ENCODE measurements at regions not wholly inside any gene's neighbourhood (a gene's known extent, or its start where the extent isn't known, plus 50 kb on each side); places are given as distances from the start of the nearest gene placed in this dataset.
"Not testable (repeated sequence)": the region's sequence is repeated elsewhere in the genome, so short reads cannot be mapped to it uniquely, and the experiment has no call there.

DNA sequence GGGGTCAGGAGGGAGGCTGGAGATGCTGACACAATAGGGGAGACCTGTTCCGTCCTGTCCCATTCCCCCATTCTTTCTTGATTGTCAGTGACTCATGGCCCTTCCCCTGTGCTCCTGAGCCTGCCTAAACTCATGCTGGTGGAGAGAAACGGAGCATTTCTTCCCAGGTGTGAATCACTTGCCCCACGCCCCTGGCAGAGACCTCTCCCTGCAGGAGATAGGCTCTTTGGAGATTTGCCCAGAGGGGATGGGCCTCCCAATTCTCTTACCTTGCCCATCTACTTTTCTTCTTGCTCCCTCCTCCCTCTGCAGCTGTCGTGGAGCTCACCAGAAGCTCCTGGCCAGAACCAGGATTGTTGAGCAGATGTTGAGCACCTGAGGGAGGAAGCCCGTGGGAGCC is 121.9 kb upstream of the OR9Q1 start:
- H3K27ac Mint-ChIP-seq, result no peak overlapping the region
- no peak for DNase-seq
- no peak for ATAC-seq (ENCODE audit: low read depth in 2 of 2)
- no peaks in the 10 kb centered on the region for H3K36me3 Mint-ChIP-seq
- H3K9me3 Mint-ChIP-seq, result peaks cover 0 to 3% (median 0%) of the 10 kb centered on the region in 7 donors
- no peak overlapping the region for H3K4me3 Mint-ChIP-seq
- peaks cover 0 to 11% (median 0%) of the 10 kb centered on the region in 3 donors for H3K4me1 Mint-ChIP-seq
- peaks cover 14 to 50% (median 33%) of the 10 kb centered on the region in 3 donors for H3K27me3 Mint-ChIP-seq

GRCh38 chr11:57903011-57903410 is 120.7 kb upstream of the OR9Q1 start:
- peaks cover 0 to 3% (median 0%) of the 10 kb centered on the region in 7 donors for H3K9me3 Mint-ChIP-seq

DNA sequence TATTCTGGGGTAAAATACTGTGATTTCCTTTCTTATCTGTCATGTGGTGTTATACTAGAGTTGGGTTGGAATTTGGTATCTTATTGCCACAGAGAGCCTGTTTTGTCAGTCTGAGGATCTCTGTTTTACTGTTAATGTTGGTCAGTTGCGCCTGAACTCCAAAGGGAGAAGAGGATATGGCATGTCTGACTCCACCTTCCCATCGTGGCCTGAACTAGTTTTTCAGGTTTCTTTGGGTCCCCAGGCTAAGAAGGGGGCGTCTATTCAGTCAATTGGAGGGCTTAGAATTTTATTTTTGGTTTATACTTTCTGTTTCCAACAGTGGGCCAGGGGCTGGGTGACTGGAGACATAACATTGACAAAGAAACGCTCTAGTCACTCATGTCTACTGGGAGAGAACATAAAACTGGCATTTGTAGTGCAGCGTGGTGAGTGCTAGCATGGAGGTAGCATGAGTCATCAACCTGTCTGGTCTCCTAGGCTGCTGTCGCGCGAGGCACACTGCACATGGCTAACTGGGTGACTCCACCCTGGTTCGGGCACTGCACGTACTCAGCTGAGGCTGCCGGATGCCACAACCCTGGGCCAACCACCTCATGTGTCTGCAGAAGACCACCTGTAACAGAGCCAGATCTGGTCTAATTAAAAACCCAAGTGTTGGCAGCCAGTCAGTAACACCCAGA is 120.1 kb upstream of the OR9Q1 start:
- ATAC-seq (ENCODE audit: low read depth in 2 of 2), result no peak

More at GRCh38 chr11:57903011-57903410, 120.7 kb upstream of the OR9Q1 start:
- ATAC-seq (ENCODE audit: low read depth in 2 of 2), result no peak
- peaks cover 0 to 11% (median 0%) of the 10 kb centered on the region in 3 donors for H3K4me1 Mint-ChIP-seq
- H3K27me3 Mint-ChIP-seq, result peaks cover 6 to 42% (median 25%) of the 10 kb centered on the region in 3 donors
- H3K36me3 Mint-ChIP-seq, result no peaks in the 10 kb centered on the region
- H3K27ac Mint-ChIP-seq, result no peak overlapping the region
- DNase-seq, result no peak
- H3K4me3 Mint-ChIP-seq, result no peak overlapping the region

GRCh38 chr11:57904376-57904775 is 119.3 kb upstream of the OR9Q1 start:
- H3K4me1 Mint-ChIP-seq, result peaks cover 0 to 11% (median 0%) of the 10 kb centered on the region in 3 donors

More for the DNA sequence above, 120.1 kb upstream of the OR9Q1 start:
- H3K4me1 Mint-ChIP-seq, result peaks cover 0 to 11% (median 0%) of the 10 kb centered on the region in 3 donors
- H3K4me3 Mint-ChIP-seq, result no peak overlapping the region
- H3K27me3 Mint-ChIP-seq, result peaks cover 5 to 37% (median 25%) of the 10 kb centered on the region in 3 donors
- peaks cover 0 to 3% (median 0%) of the 10 kb centered on the region in 7 donors for H3K9me3 Mint-ChIP-seq
- no peak for DNase-seq
- H3K36me3 Mint-ChIP-seq, result no peaks in the 10 kb centered on the region
- peak overlapping the region in 1 of 6 donors; percentile 57 for H3K27ac Mint-ChIP-seq

DNA sequence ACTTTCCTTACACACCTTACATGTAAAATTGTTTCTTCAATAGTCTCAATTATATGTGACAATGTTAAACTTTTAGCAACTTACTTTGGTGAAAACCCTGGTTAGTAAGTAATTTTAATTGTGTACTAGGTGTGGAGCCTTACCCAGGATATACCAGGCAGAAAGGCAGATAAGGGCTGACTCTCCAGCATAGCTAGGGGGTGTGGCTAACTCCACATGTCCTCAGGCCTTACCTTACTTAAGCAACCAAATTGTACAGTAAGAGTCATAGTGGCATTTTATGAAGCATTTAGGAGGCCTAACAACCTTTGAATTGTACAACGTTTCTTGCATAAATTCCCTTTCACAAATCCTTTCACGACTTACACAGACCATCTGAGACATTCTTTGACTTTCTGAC is 118.2 kb upstream of the OR9Q1 start:
- H3K4me3 Mint-ChIP-seq, result no peak overlapping the region
- H3K27ac Mint-ChIP-seq, result no peak overlapping the region
- H3K9me3 Mint-ChIP-seq, result peaks cover 0 to 8% (median 0%) of the 10 kb centered on the region in 7 donors
- peaks cover 0 to 31% (median 26%) of the 10 kb centered on the region in 3 donors for H3K27me3 Mint-ChIP-seq
- ATAC-seq (ENCODE audit: low read depth in 2 of 2) (no peak), DNase-seq (no peak)
- peaks cover 0 to 11% (median 0%) of the 10 kb centered on the region in 3 donors for H3K4me1 Mint-ChIP-seq
- no peaks in the 10 kb centered on the region for H3K36me3 Mint-ChIP-seq

More at GRCh38 chr11:57904376-57904775, 119.3 kb upstream of the OR9Q1 start:
- ATAC-seq (ENCODE audit: low read depth in 2 of 2), result no peak
- H3K36me3 Mint-ChIP-seq, result no peaks in the 10 kb centered on the region
- H3K27me3 Mint-ChIP-seq, result peaks cover 0 to 29% (median 23%) of the 10 kb centered on the region in 3 donors
- H3K27ac Mint-ChIP-seq, result no peak overlapping the region
- DNase-seq, result no peak
- peak overlapping the region in 1 of 8 donors; percentile 2 for H3K4me3 Mint-ChIP-seq
- H3K9me3 Mint-ChIP-seq, result peaks cover 0 to 6% (median 0%) of the 10 kb centered on the region in 7 donors

- Mint-ChIP-seq H3K9me3 (peaks cover 0 to 10% (median 0%) of the 10 kb centered on the region in 7 donors), H3K27ac (peak overlapping the region in 1 of 6 donors; percentile 56), H3K27me3 (peaks cover 0 to 36% (median 5%) of the 10 kb centered on the region in 3 donors)
- not testable (repeated sequence) for H3K4me3 Mint-ChIP-seq; H3K36me3 Mint-ChIP-seq; H3K4me1 Mint-ChIP-seq; ATAC-seq (ENCODE audit: low read depth in 2 of 2); DNase-seq
These were observed 115.3 kb upstream of the OR9Q1 start for GRCh38 chr11:57908399-57908798.

- ATAC-seq (ENCODE audit: low read depth in 2 of 2); H3K4me1 Mint-ChIP-seq; DNase-seq; H3K36me3 Mint-ChIP-seq; H3K27ac Mint-ChIP-seq; H3K4me3 Mint-ChIP-seq: not testable (repeated sequence)
- H3K9me3 Mint-ChIP-seq, result peaks cover 0 to 16% (median 4%) of the 10 kb centered on the region in 7 donors
- peaks cover 0 to 41% (median 0%) of the 10 kb centered on the region in 3 donors for H3K27me3 Mint-ChIP-seq
These were observed 112.2 kb upstream of the OR9Q1 start for GRCh38 chr11:57911522-57911921.

DNA sequence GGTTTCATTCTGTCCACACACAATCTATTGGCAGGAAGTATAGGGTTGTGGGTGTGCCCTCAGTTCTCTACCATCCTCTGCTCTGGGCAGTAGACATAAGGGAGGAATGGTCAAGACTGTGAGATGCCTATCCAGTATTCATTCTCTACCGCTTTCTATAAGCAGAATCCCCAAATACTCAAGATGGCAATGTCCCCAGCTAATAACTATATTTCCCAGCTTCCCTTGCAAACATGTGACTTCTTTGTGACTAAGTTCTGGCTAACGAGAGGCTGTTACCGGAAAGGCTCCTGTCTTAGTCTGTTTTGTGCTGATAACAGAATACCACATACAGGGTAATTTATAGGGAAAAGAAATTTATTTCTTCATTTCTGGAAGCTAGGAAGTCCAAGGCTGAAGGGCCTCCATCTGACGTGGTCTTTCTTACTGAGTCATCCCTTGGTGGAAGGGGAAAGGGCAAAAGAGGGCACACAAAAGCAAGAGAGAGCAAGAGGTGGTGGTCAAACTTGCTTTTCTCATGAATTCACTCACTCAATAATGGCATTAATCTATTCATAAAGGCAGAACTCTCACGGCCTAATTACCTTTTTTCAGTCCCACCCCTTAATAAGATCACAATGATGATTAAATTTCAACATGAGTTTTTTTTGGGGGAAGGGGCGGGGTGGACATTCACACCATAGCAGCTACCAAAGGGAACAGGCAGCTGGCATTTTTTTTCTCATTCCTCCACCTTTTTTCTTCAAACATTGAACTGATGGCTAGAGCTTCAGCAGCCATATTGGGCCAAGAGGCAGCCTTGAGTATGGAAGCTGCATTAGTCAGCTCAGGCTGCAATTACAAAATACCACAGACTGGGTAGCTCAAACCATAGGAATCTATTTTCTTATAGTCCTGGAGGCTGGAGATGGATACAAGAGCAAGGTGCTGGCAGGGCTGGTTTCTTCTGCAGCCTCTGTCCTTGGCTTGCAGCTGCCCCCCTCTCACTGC is 109.7 kb upstream of the OR9Q1 start:
- no peak for DNase-seq
- no peak overlapping the region for H3K4me3 Mint-ChIP-seq

GRCh38 chr11:57917632-57918031 is 106.0 kb upstream of the OR9Q1 start:
- Mint-ChIP-seq H3K9me3 (peaks cover 0 to 6% (median 0%) of the 10 kb centered on the region in 7 donors), H3K27me3 (peaks cover 14 to 31% (median 14%) of the 10 kb centered on the region in 3 donors), H3K4me3 (peak overlapping the region in 1 of 8 donors; percentile 1), H3K36me3 (no peaks in the 10 kb centered on the region), H3K4me1 (no peaks in the 10 kb centered on the region), H3K27ac (no peak overlapping the region)
- DNase-seq (no peak), ATAC-seq (ENCODE audit: low read depth in 2 of 2) (no peak)

More for the DNA sequence above, 109.7 kb upstream of the OR9Q1 start:
- no peaks in the 10 kb centered on the region for H3K4me1 Mint-ChIP-seq
- no peak overlapping the region for H3K27ac Mint-ChIP-seq
- peaks cover 6 to 45% (median 14%) of the 10 kb centered on the region in 3 donors for H3K27me3 Mint-ChIP-seq
- H3K9me3 Mint-ChIP-seq, result peaks cover 0 to 12% (median 1%) of the 10 kb centered on the region in 7 donors
- ATAC-seq (ENCODE audit: low read depth in 2 of 2), result no peak
- H3K36me3 Mint-ChIP-seq, result no peaks in the 10 kb centered on the region

DNA sequence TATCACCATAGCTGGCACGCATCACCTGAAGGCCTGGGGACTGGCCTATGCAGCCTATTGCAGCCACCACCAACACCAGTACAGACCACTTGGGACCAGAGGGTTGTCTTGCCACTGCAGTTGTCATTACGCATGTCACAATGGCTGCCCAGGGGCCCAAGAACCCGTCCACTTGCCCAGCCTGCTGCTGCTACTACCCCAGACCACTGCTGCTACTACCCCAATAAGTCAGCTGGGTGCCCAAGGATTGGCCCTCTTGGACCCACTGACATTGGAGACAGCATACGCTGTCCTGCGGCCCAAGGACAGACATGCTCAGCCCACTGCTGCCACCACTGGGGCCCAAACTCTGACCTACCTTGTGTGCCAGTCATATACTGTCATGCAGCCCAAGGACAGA is 102.7 kb upstream of the OR9Q1 start:
- Mint-ChIP-seq H3K36me3 (no peaks in the 10 kb centered on the region), H3K27me3 (peaks cover 14 to 28% (median 17%) of the 10 kb centered on the region in 3 donors), H3K4me3 (no peak overlapping the region), H3K9me3 (peaks cover 0 to 4% (median 0%) of the 10 kb centered on the region in 7 donors), H3K4me1 (no peaks in the 10 kb centered on the region), H3K27ac (no peak overlapping the region)
- DNase-seq, result no peak
- no peak for ATAC-seq (ENCODE audit: low read depth in 2 of 2)

DNA sequence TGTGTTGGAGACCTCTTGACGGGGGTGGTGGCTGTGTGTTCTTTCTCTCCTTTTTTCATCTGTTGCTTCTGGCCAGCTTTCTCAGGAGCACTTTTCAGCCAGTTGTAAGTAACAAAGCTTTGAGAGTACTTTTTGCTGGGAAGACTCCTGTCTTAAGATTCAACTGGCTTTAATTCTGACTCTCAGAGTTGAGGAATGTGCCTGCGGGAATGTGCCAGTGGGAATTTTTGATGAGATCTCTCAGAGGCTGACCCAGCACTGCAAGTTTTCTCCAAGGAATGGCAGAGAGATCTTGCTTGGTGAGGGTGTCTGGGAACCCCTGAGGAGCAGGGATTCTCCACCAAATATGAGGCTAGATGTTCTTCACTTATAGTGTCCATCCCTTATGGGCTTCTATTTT is 91.6 kb upstream of the OR9Q1 start:
- DNase-seq (no peak), ATAC-seq (ENCODE audit: low read depth in 2 of 2) (no peak)
- Mint-ChIP-seq H3K4me1 (no peaks in the 10 kb centered on the region), H3K27ac (no peak overlapping the region), H3K36me3 (no peaks in the 10 kb centered on the region), H3K9me3 (peaks cover 0 to 4% (median 2%) of the 10 kb centered on the region in 7 donors), H3K27me3 (peaks cover 5 to 10% (median 9%) of the 10 kb centered on the region in 3 donors), H3K4me3 (no peak overlapping the region)

DNA sequence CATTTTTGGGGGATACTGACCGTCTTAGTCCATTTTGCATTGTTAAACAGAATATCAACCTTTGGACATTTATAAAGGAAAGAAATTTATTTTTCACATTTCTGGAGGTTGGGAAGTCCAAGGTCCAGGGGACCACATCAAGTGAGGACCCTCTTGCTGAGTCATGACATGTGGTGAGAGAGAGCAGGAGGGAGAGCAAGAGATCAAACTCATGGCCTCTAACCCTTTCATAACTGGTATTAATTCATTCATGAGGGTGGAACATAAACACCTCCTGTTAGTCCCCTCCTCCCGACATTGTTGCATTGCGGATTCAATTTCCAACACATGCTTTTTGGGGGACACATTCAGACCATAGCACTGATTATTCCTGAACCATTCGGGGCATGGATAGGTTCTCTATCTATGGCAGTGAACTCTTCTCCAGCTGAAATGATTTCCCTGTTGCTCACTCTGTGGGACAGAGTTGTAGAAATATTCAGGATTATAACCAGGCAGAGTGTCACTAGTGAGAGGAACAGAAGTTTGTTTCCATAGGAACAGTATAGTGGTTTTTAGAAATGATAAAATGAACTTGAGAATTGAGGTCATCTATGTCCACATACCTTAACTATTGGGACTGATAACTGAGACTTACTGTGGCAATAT is 88.2 kb upstream of the OR9Q1 start:
- H3K27ac Mint-ChIP-seq, result no peak overlapping the region
- H3K36me3 Mint-ChIP-seq, result no peaks in the 10 kb centered on the region
- no peaks in the 10 kb centered on the region for H3K9me3 Mint-ChIP-seq
- H3K4me3 Mint-ChIP-seq, result no peak overlapping the region
- no peaks in the 10 kb centered on the region for H3K4me1 Mint-ChIP-seq
- DNase-seq (no peak), ATAC-seq (ENCODE audit: low read depth in 2 of 2) (no peak)
- peaks cover 0 to 11% (median 0%) of the 10 kb centered on the region in 3 donors for H3K27me3 Mint-ChIP-seq

GRCh38 chr11:57936050-57936418 is 87.6 kb upstream of the OR9Q1 start:
- Mint-ChIP-seq H3K4me3 (no peak overlapping the region), H3K36me3 (no peaks in the 10 kb centered on the region), H3K9me3 (peaks cover 0 to 2% (median 0%) of the 10 kb centered on the region in 7 donors), H3K27me3 (peaks cover 4 to 16% (median 5%) of the 10 kb centered on the region in 3 donors), H3K4me1 (no peaks in the 10 kb centered on the region), H3K27ac (no peak overlapping the region)
- no peak for ATAC-seq (ENCODE audit: low read depth in 2 of 2)
- no peak for DNase-seq

Data from naive B cell (primary cell).